GM12864 (cell line): ENCODE measurements at regions not wholly inside any gene's neighbourhood (a gene's known extent, or its start where the extent isn't known, plus 50 kb on each side); places are given as distances from the start of the nearest gene placed in this dataset.

Source experiments
- DNase-seq: peaks from one replicate; pipeline ENCODE4 v3.0.0-alpha.2; 2011; ENCODE audit warnings: low read depth
- H3K4me3 ChIP-seq: 2 replicates; pipeline ENCODE4 v1.5.1; 2011; ENCODE audit warnings: mild to moderate bottlenecking, low read depth, low read length, control low read depth
- CTCF ChIP-seq: IDR thresholded peaks from 2 replicates; pipeline ENCODE4 v1.5.1; 2011; ENCODE audit warnings: low read depth, mild to moderate bottlenecking, moderate library complexity, low read length, control low read depth, inconsistent platforms; ENCODE audit errors: missing control alignments

- DNase-seq, result no peak
- H3K4me3 ChIP-seq, result no peak overlapping the region
- no peak for TF ChIP-seq CTCF
Observed at GRCh38 chr11:122214080-122214479, 98.1 kb upstream of the BLID start.

GRCh38 chr11:122213171-122213570 is 97.2 kb upstream of the BLID start:
- TF ChIP-seq CTCF, result no peak
- no peak for DNase-seq
- H3K4me3 ChIP-seq, result no peak overlapping the region

- no peak overlapping the region for H3K4me3 ChIP-seq
- no peak for TF ChIP-seq CTCF
- no peak for DNase-seq
Observed at GRCh38 chr11:122210367-122210997, 94.5 kb upstream of the BLID start.

- no peak for TF ChIP-seq CTCF
- DNase-seq, result no peak
- H3K4me3 ChIP-seq, result no peak overlapping the region
Observed at GRCh38 chr11:122209619-122210366, 93.8 kb upstream of the BLID start.

- TF ChIP-seq CTCF, result no peak
- no peak for DNase-seq
- H3K4me3 ChIP-seq, result no peak overlapping the region
Observed at GRCh38 chr11:122207921-122208764, 92.1 kb upstream of the BLID start.

- H3K4me3 ChIP-seq, result no peak overlapping the region
- TF ChIP-seq CTCF, result no peak
- DNase-seq, result no peak
Observed at GRCh38 chr11:122207505-122207904, 91.5 kb upstream of the BLID start.
